T-helper 17 cell (primary cell): ENCODE measurements at regions not wholly inside any gene's neighbourhood (a gene's known extent, or its start where the extent isn't known, plus 50 kb on each side); places are given as distances from the start of the nearest gene placed in this dataset.

Source experiments
- ATAC-seq: fragments of 150-1000 bp; cut with Tn5 transposase; 2 replicates; pipeline ENCODE4 v1.10.0; 2021; ENCODE audit warnings: mild to moderate bottlenecking, moderate library complexity
- DNase-seq, 3 donors: peaks; one replicate each; pipeline versions ENCODE4 v3.0.0 to v3.0.0-alpha.2; 2020 to 2021
- H3K9me3 ChIP-seq: one replicate; pipeline ENCODE4 v1.7.0; 2013; ENCODE audit warnings: low read length, mild to moderate bottlenecking; ENCODE audit not compliant: control insufficient read depth, poor library complexity, severe bottlenecking
- H3K27ac Mint-ChIP-seq: one replicate; pipeline ENCODE4 v1.8.0; 2022; ENCODE audit warnings: mild to moderate bottlenecking, moderate library complexity, mixed read lengths
- H3K27me3 Mint-ChIP-seq: one replicate; pipeline ENCODE4 v1.8.0; 2022; ENCODE audit warnings: mixed read lengths
- H3K36me3 Mint-ChIP-seq: one replicate; pipeline ENCODE4 v1.8.0; 2022; ENCODE audit warnings: low read depth, mixed read lengths
- H3K4me1 Mint-ChIP-seq: one replicate; pipeline ENCODE4 v1.8.0; 2022; ENCODE audit warnings: mild to moderate bottlenecking, mixed read lengths
- H3K4me3 Mint-ChIP-seq: one replicate; pipeline ENCODE4 v1.8.0; 2022; ENCODE audit warnings: mild to moderate bottlenecking, moderate library complexity, mixed read lengths

GRCh38 chr14:65904988-65905387 lies 492.5 kb downstream of the FUT8 start:
- Mint-ChIP-seq H3K27ac (no peak overlapping the region), H3K4me3 (peak overlapping the region; percentile 22)

GRCh38 chr14:65906344-65906743 lies 493.8 kb downstream of the FUT8 start:
- H3K4me1 Mint-ChIP-seq, result peaks cover 10% of the 10 kb centered on the region
- DNase-seq (no peak), ATAC-seq (no peak)
- H3K27ac Mint-ChIP-seq, result no peak overlapping the region
- H3K36me3 Mint-ChIP-seq, result peaks cover 4% of the 10 kb centered on the region
- H3K27me3 Mint-ChIP-seq, result no peaks in the 10 kb centered on the region
- H3K4me3 Mint-ChIP-seq, result no peak overlapping the region
- no peaks in the 10 kb centered on the region for H3K9me3 ChIP-seq

More at GRCh38 chr14:65904988-65905387, 492.5 kb downstream of the FUT8 start:
- ATAC-seq, result no peak
- H3K9me3 ChIP-seq, result no peaks in the 10 kb centered on the region
- Mint-ChIP-seq H3K27me3 (no peaks in the 10 kb centered on the region), H3K4me1 (peaks cover 10% of the 10 kb centered on the region), H3K36me3 (peaks cover 4% of the 10 kb centered on the region)
- DNase-seq, result no peak

GRCh38 chr14:65906948-65907347 lies 494.4 kb downstream of the FUT8 start:
- ATAC-seq (no peak), DNase-seq (no peak)
- Mint-ChIP-seq H3K27ac (no peak overlapping the region), H3K4me1 (peaks cover 10% of the 10 kb centered on the region), H3K4me3 (no peak overlapping the region), H3K36me3 (peaks cover 2% of the 10 kb centered on the region), H3K27me3 (no peaks in the 10 kb centered on the region)
- no peaks in the 10 kb centered on the region for H3K9me3 ChIP-seq

GRCh38 chr14:65910108-65910786 lies 497.7 kb downstream of the FUT8 start:
- Mint-ChIP-seq H3K27me3 (no peaks in the 10 kb centered on the region), H3K36me3 (no peaks in the 10 kb centered on the region), H3K4me1 (peaks cover 18% of the 10 kb centered on the region), H3K4me3 (no peak overlapping the region), H3K27ac (no peak overlapping the region)
- H3K9me3 ChIP-seq, result no peaks in the 10 kb centered on the region
- ATAC-seq (no peak), DNase-seq (no peak)

GRCh38 chr14:65915125-65915524 lies 502.6 kb downstream of the FUT8 start:
- Mint-ChIP-seq H3K27me3 (no peaks in the 10 kb centered on the region), H3K4me1 (peaks cover 16% of the 10 kb centered on the region), H3K27ac (no peak overlapping the region), H3K36me3 (peaks cover 2% of the 10 kb centered on the region), H3K4me3 (no peak overlapping the region)
- no peak for ATAC-seq
- no peak for DNase-seq
- H3K9me3 ChIP-seq, result no peaks in the 10 kb centered on the region

- Mint-ChIP-seq H3K4me3 (no peak overlapping the region), H3K4me1 (peaks cover 16% of the 10 kb centered on the region), H3K27me3 (no peaks in the 10 kb centered on the region), H3K36me3 (peaks cover 2% of the 10 kb centered on the region), H3K27ac (no peak overlapping the region)
- DNase-seq (no peak), ATAC-seq (no peak)
- no peaks in the 10 kb centered on the region for H3K9me3 ChIP-seq
Observed at GRCh38 chr14:65916055-65916454, 503.5 kb downstream of the FUT8 start.

- Mint-ChIP-seq H3K4me3 (no peak overlapping the region), H3K27me3 (no peaks in the 10 kb centered on the region), H3K27ac (peak overlapping the region; percentile 27), H3K4me1 (peaks cover 14% of the 10 kb centered on the region), H3K36me3 (peaks cover 2% of the 10 kb centered on the region)
- ATAC-seq, result no peak
- no peak for DNase-seq
- no peaks in the 10 kb centered on the region for H3K9me3 ChIP-seq
Observed at GRCh38 chr14:65920996-65921395, 508.5 kb downstream of the FUT8 start.

GRCh38 chr14:65922142-65922541 lies 509.6 kb downstream of the FUT8 start:
- Mint-ChIP-seq H3K27ac (no peak overlapping the region), H3K4me1 (peaks cover 18% of the 10 kb centered on the region), H3K36me3 (no peaks in the 10 kb centered on the region), H3K4me3 (no peak overlapping the region), H3K27me3 (no peaks in the 10 kb centered on the region)
- DNase-seq (no peak), ATAC-seq (no peak)
- no peaks in the 10 kb centered on the region for H3K9me3 ChIP-seq

- Mint-ChIP-seq H3K4me3 (no peak overlapping the region), H3K27me3 (no peaks in the 10 kb centered on the region), H3K27ac (peak overlapping the region; percentile 89), H3K4me1 (peaks cover 49% of the 10 kb centered on the region), H3K36me3 (no peaks in the 10 kb centered on the region)
- DNase-seq (no peak), ATAC-seq (no peak)
- no peaks in the 10 kb centered on the region for H3K9me3 ChIP-seq
Observed at GRCh38 chr14:65926504-65926903, 514.0 kb downstream of the FUT8 start.

- Mint-ChIP-seq H3K27me3 (no peaks in the 10 kb centered on the region), H3K36me3 (no peaks in the 10 kb centered on the region), H3K27ac (peak overlapping the region; percentile 89), H3K4me1 (peaks cover 50% of the 10 kb centered on the region), H3K4me3 (peak overlapping the region; percentile 85)
- no peaks in the 10 kb centered on the region for H3K9me3 ChIP-seq
- DNase-seq (no peak), ATAC-seq (no peak)
Observed at GRCh38 chr14:65926935-65927700, 514.6 kb downstream of the FUT8 start.

GRCh38 chr14:65927931-65928356 lies 515.4 kb downstream of the FUT8 start:
- H3K9me3 ChIP-seq, result no peaks in the 10 kb centered on the region
- DNase-seq (peak; percentile 22 to 48 (median 22)), ATAC-seq (peak; percentile 96)
- Mint-ChIP-seq H3K4me3 (peak overlapping the region; percentile 85), H3K27ac (peak overlapping the region; percentile 89), H3K27me3 (no peaks in the 10 kb centered on the region), H3K36me3 (no peaks in the 10 kb centered on the region), H3K4me1 (peaks cover 52% of the 10 kb centered on the region)

GRCh38 chr14:65928995-65929394 lies 516.5 kb downstream of the FUT8 start:
- H3K27ac Mint-ChIP-seq, result peak overlapping the region; percentile 89
- peak overlapping the region; percentile 64 for H3K4me3 Mint-ChIP-seq
- no peaks in the 10 kb centered on the region for H3K36me3 Mint-ChIP-seq
- DNase-seq (no peak), ATAC-seq (no peak)
- H3K27me3 Mint-ChIP-seq, result no peaks in the 10 kb centered on the region
- peaks cover 52% of the 10 kb centered on the region for H3K4me1 Mint-ChIP-seq
- H3K9me3 ChIP-seq, result no peaks in the 10 kb centered on the region

GRCh38 chr14:65933400-65934069 lies 521.0 kb downstream of the FUT8 start:
- Mint-ChIP-seq H3K36me3 (no peaks in the 10 kb centered on the region), H3K27ac (peak overlapping the region; percentile 14), H3K4me3 (no peak overlapping the region), H3K4me1 (peaks cover 46% of the 10 kb centered on the region), H3K27me3 (no peaks in the 10 kb centered on the region)
- no peaks in the 10 kb centered on the region for H3K9me3 ChIP-seq
- ATAC-seq, result no peak
- DNase-seq, result no peak
